Ascending aorta (tissue), 2 donors: ENCODE measurements at regions not wholly inside any gene's neighbourhood (a gene's known extent, or its start where the extent isn't known, plus 50 kb on each side); places are given as distances from the start of the nearest gene placed in this dataset.

Experiments
- DNase-seq, 2 donors: peaks; one replicate each; pipeline ENCODE4 v3.0.0-alpha.2; 2019; ENCODE audit warnings: low spot score in 2 of 2
- H3K27ac ChIP-seq, 2 donors: fragments of 200-600 bp; sonication (generic); one replicate each; pipeline ENCODE4 v1.5.1; 2016 to 2017; ENCODE audit warnings: mild to moderate bottlenecking in 1 of 2
- H3K27me3 ChIP-seq: fragments of 200-600 bp; sonication (generic); one replicate; pipeline ENCODE4 v1.5.1; 2017
- H3K36me3 ChIP-seq, 2 donors: fragments of 200-600 bp; sonication (generic); one replicate each; pipeline ENCODE4 v1.5.1; 2016
- H3K4me1 ChIP-seq, 2 donors: fragments of 200-600 bp; sonication (generic); one replicate each; pipeline ENCODE4 v1.5.1; 2016 to 2017; ENCODE audit warnings: mild to moderate bottlenecking in 1 of 2
- H3K4me3 ChIP-seq, 2 donors: fragments of 200-600 bp; sonication (generic); one replicate each; pipeline ENCODE4 v1.5.1; 2016 to 2017; ENCODE audit warnings: mild to moderate bottlenecking in 1 of 2
- H3K9me3 ChIP-seq, 2 donors: fragments of 200-600 bp; sonication (generic); one replicate each; pipeline ENCODE4 v1.5.1; 2016
- CTCF ChIP-seq, 3 experiments: fragments of 200-600 bp in 2 of 3; fragments of 450-650 bp in 1 of 3; sonication (generic) in 2 of 3; IDR thresholded peaks; one replicate each; pipeline ENCODE4 v1.5.1; 2016 to 2019; ENCODE audit warnings: antibody characterized with exemption in 3 of 3, mild to moderate bottlenecking in 1 of 3, moderate library complexity in 1 of 3
- intact Hi-C: fragments of 100-400 bp; cut with DNase I; formaldehyde crosslinking; loops from one replicate; pipeline ENCODE4 v1.15.1; 2023

GRCh38 chr5:96582343-96582742 is 79.8 kb upstream of the CAST start:
- intact Hi-C loops: no loop called here
- Histone ChIP-seq H3K4me1 (no peaks in the 10 kb centered on the region), H3K27ac (no peak overlapping the region), H3K27me3 (no peaks in the 10 kb centered on the region), H3K36me3 (no peaks in the 10 kb centered on the region), H3K9me3 (no peaks in the 10 kb centered on the region), H3K4me3 (no peak overlapping the region)
- DNase-seq: no peak
- no peak for TF ChIP-seq CTCF (IDR thresholded peaks at IDR 0.05)

- DNase-seq: no peak
- no peaks in the 10 kb centered on the region for H3K4me1 ChIP-seq
These were observed 77.5 kb upstream of the CAST start for GRCh38 chr5:96584712-96585111.

DNA sequence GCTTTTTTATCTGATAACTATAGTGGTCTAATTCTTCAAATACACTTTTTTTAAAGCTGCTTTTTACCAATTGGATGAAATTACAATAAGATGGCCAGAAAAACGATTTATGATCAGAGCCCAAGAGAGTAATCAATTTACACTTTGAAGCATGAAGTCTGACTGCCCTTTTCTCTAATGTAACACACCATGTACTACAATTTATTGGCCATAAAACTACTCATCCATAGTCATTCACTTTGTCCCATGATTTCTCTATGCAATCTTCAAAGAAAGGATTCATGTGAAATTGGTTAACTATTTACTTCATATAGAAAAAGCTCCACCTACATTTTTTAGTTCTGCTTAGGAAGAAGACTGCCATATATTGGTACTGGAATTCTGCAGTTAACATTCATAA is 73.6 kb upstream of the CAST start:
- Histone ChIP-seq H3K27me3 (no peaks in the 10 kb centered on the region), H3K36me3 (no peaks in the 10 kb centered on the region), H3K27ac (no peak overlapping the region), H3K9me3 (no peaks in the 10 kb centered on the region), H3K4me1 (no peaks in the 10 kb centered on the region), H3K4me3 (no peak overlapping the region)
- intact Hi-C loops: no loop called here
- TF ChIP-seq CTCF (IDR thresholded peaks at IDR 0.05): no peak
- no peak for DNase-seq

More at GRCh38 chr5:96584712-96585111, 77.5 kb upstream of the CAST start:
- no peak overlapping the region for H3K27ac ChIP-seq
- H3K36me3 ChIP-seq: no peaks in the 10 kb centered on the region
- intact Hi-C loops: no loop called here
- no peaks in the 10 kb centered on the region for H3K27me3 ChIP-seq
- H3K9me3 ChIP-seq: no peaks in the 10 kb centered on the region
- TF ChIP-seq CTCF (IDR thresholded peaks at IDR 0.05): no peak
- H3K4me3 ChIP-seq: no peak overlapping the region

- H3K4me1 ChIP-seq: no peaks in the 10 kb centered on the region
- H3K27ac ChIP-seq: no peak overlapping the region
- TF ChIP-seq CTCF (IDR thresholded peaks at IDR 0.05): no peak
- intact Hi-C loops: no loop called here
- H3K4me3 ChIP-seq: no peak overlapping the region
- no peaks in the 10 kb centered on the region for H3K27me3 ChIP-seq
- no peaks in the 10 kb centered on the region for H3K9me3 ChIP-seq
- no peaks in the 10 kb centered on the region for H3K36me3 ChIP-seq
- no peak for DNase-seq
These were observed 71.4 kb upstream of the CAST start for GRCh38 chr5:96590796-96591195.

- no peaks in the 10 kb centered on the region for H3K27me3 ChIP-seq
- no peak overlapping the region for H3K4me3 ChIP-seq
- no peaks in the 10 kb centered on the region for H3K9me3 ChIP-seq
- no peak for DNase-seq
- peak in 1 of 3 experiments; percentile 18 for TF ChIP-seq CTCF (IDR thresholded peaks at IDR 0.05)
- H3K27ac ChIP-seq: no peak overlapping the region
- intact Hi-C loops: no loop called here
- H3K36me3 ChIP-seq: no peaks in the 10 kb centered on the region
- H3K4me1 ChIP-seq: no peaks in the 10 kb centered on the region
These were observed 66.7 kb upstream of the CAST start for GRCh38 chr5:96595300-96596090.
